ENCODE measurements at regions not wholly inside any gene's neighbourhood (a gene's known extent, or its start where the extent isn't known, plus 50 kb on each side); places are given as distances from the start of the nearest gene placed in this dataset.
"Not testable (repeated sequence)": the region's sequence is repeated elsewhere in the genome, so short reads cannot be mapped to it uniquely, and the experiment has no call there.

DNA sequence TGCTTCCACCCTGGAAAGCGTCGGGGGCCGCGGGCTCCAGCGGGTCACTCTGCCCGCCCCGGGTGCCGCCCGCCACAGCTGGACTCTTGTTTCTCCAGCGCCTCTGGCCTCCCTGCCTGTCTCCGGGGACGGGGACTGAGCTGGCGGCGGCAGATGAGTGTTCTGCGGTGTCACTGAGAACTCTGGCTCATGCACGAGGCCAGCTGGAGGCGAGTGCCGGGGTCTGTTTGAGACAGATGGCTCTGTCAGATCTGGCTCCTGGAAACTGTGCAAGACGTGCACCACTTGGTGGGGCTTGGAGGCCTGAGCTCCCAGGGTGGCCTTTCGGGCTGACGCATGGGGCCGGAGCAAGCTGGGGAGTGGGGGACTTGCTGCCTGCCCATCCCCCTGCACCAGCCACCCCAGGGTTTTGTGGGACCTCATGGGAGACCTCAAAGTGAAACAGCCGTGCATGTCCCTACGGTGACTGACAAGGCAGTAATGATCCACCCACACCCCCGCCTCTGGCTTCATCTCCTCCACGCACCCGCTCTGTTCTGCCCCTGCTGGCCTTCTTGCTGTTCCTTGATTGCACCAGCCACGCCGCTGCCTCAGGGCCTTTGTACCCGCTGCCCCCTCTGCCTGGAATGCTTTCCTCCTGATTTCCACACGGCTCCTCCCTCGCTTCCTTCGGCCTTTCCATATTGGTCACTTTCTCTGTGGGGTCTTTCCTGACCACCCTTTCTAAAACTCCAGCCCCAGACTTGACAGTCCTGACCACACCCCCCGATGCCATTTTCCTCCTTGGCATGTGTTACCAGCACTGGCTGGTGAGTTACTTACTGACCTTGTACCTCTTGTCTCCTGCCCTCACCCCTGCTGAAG is 174.9 kb upstream of the CIBAR2 start:
- no peak for TF ChIP-seq ZNF274 (IDR thresholded peaks at IDR 0.05; ENCODE audit: low read depth, low read length)
- H3K4me3 ChIP-seq (ENCODE audit: low read length), result no peak overlapping the region

DNA sequence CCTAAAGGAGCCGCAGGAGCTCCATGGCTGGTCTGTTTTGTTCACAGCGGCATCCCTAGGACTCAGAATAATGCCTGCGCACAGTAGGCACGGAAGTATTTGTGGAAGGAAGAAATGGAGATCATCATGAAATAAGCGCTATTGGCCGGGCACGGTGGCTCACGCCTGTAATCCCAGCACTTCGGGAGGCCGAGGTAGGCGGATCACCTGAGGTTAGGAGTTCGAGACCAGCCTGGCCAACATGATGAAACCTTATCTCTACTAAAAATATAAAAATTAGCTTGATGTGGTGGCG is 175.5 kb upstream of the CIBAR2 start:
- H3K4me3 ChIP-seq (ENCODE audit: low read length), result not testable (repeated sequence)

DNA sequence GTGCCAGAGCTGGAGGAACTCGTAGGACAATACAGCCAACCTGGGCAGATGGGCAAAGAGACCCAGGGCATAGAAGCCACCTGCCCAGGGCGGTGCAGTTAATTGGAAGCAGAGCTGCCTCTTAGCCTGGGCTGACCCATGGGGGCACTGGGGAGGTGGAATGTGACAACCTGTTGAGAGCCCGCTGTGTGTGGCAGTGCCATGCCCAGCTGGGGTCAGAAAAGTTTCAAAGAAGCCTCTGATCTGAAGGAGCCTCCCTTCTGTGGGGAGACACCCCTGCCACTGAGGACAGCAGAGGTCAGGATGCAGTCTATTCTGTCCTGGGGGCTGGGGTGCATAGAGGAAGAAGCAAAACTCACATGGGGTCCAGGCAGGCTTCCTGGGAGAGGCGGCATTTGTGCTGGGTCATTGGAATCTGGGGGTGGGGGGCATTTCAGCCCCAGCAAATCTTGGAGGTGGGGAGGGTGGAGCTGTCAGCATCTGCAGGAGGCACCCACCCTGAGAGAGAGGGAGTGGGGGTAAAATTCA is 176.1 kb upstream of the CIBAR2 start:
- H3K4me3 ChIP-seq (ENCODE audit: low read length), result no peak overlapping the region
- no peak for TF ChIP-seq ZNF274 (IDR thresholded peaks at IDR 0.05; ENCODE audit: low read depth, low read length)

DNA sequence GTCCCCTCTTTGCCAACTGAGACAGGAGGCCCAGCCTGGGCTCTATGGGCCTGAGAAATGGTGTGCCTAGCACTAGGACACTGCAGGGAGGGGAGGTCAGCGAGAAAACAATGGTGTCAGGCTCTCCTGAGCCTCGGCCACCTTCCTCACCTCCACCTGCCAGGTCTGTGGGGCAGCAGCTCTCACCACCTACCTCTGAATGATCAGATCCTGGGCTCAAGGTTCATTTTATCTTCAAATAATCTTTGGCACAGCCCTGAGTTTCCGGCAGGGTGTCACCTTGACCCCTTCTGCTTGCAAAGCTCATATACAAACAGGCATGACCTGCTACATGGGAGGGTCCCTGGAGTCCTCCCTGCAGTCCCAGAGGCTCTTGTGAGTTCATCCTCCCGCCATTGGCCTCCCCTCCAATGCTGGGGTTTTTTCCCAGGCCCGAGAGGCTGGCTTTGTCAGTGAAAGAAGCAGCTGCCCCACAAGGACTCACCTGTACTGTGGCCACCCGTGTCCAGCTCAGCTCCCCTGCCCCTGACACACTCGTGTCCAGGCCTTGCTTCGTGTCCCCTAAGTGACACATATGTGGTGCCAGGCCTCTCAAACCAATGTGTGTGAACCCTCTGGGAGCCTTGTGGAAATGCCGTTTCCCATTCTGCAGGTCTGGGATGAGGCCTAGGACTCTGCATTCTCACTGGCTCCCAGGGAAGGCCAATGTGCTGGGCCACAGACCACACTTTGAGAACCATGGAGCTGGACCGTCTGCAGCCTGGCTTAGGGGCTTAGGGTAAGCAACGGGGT is 176.8 kb upstream of the CIBAR2 start:
- no peak overlapping the region for H3K4me3 ChIP-seq (ENCODE audit: low read length)
- no peak for TF ChIP-seq ZNF274 (IDR thresholded peaks at IDR 0.05; ENCODE audit: low read depth, low read length)

DNA sequence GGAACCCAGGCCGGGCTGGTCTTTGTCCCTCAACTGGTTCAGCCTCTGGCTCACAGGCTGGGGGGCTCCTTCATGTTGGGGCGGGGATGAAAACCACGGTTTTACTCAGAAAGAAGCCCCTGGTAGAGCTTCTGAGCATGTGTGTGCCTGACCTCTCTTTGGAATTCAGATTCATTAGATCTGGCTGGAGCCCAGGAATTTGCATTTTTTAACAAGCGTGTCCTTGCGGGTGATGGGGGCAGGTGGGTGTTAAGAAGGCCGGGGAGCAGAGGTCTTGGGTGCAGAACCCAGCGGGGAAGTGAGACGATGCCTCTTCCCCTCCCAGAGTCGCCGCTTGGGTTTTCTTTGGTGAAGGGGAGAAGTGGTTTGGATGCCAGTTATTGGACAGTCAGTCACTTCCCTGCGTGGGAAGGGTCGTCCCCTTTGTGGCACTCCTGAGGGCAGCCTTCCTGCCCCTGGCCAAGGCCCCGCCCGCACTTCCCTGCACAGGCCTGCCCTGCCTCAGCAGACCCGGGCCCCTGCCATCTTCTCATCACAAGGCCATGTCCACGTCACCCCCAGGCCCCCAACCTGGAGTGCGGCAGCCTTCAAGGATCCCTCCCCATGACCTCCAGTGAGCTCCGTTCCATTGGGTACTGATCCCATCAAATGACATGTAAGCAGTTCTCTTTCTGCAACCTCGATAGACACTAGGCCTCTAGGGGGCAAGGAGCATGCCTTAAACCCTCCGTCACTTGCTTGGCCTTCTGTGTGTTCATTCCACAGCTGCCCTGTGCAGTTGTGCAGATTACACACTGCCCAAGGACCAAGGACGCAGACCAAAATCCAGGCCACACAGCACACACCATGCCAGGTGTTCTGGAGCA is 177.7 kb upstream of the CIBAR2 start:
- no peak for TF ChIP-seq ZNF274 (IDR thresholded peaks at IDR 0.05; ENCODE audit: low read depth, low read length)
- H3K4me3 ChIP-seq (ENCODE audit: low read length), result no peak overlapping the region

DNA sequence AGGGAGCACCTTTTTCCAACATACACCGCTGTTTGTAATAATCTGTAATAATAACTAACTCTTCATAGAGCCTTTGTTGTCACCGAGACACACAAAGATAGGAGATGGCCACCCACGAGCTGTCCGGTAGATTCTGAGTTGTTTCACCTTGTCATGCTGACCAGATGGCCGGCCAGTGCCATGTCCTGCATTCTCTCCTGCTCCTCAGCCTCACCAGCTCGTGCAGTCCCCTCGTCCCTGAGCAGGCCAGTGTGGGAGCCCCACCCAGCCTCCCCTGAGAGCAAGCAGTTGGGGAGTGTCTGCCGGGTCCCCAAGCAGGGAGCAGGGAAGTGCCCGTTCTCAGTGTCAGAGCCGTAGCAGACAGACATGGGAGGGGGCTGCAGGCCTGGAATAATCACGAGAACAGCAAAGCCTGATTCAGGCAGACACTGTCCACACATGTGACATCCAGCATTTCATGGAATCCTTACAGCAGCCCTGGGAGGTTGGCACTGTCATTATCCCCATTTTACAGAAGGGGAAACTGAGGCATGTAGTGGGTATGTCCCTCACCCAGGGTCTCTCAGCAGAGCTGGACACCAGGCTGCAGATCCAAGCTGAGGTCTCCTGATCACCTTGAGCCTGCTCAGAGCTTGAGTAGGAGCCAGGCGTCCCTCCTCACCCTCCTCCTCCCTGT is 178.5 kb upstream of the CIBAR2 start:
- H3K4me3 ChIP-seq (ENCODE audit: low read length), result no peak overlapping the region
- no peak for TF ChIP-seq ZNF274 (IDR thresholded peaks at IDR 0.05; ENCODE audit: low read depth, low read length)

DNA sequence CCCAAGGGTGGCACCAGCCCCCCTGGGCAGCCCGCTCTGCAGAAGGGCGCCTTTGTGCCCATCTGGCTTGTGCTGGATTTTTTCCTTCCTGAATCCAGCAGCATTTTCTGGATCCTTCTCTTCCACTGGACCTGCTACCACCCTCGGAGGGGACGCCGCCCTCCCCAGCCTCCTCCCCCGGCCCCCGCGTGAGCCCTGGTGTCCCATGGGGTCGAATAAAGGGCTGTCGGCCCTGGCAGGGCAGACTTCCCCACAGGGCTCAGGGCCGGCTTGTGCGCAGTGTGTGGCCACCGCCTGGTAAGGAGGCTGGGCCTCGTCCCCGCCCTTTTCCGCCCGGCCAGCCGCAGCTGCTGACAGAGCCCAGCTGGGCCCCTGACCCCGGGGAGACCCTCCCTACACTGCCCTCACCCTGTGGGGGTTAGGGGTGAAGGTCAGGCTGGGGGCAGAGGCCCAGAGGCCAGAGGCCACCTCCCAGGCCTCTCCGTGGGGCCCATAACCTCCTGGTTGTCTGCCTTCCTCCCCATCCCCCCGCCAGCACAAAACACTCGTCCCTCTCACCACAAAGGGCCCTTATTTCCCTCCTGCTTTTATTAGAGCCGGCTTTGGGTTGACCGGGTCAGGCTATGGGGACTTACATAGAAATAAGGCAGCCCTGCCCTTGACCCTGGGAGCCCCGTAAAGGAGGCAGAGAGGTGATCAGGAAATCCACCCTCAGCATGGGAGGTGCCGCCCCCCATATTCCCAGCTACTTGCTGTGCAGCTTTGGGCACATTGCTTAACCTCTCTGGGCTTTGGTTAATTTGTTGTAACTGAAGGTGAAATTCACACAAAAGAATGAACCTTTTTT is 179.3 kb upstream of the CIBAR2 start:
- no peak for TF ChIP-seq ZNF274 (IDR thresholded peaks at IDR 0.05; ENCODE audit: low read depth, low read length)
- no peak overlapping the region for H3K4me3 ChIP-seq (ENCODE audit: low read length)

DNA sequence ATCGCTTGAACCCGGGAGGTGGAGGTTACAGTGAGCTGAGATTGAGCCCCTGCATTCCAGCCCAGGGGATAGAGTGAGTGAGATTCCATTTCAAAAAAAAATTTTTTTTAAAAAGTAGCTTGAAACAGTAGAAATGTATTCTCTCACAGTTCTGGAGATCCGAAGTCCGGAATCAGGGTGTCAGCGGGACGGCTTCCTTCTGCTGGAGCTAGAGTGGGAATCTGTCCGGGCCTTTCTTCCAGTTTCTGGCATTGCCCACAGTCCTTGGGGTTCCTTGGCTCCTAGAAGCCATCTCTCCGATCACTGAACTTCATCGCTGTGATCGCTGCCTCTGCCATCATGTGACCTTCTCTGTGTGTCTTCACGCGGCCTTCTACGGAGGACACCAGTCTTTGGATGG is 181.2 kb upstream of the CIBAR2 start:
- H3K4me3 ChIP-seq (ENCODE audit: low read length), result no peak overlapping the region
- no peak for TF ChIP-seq ZNF274 (IDR thresholded peaks at IDR 0.05; ENCODE audit: low read depth, low read length)

DNA sequence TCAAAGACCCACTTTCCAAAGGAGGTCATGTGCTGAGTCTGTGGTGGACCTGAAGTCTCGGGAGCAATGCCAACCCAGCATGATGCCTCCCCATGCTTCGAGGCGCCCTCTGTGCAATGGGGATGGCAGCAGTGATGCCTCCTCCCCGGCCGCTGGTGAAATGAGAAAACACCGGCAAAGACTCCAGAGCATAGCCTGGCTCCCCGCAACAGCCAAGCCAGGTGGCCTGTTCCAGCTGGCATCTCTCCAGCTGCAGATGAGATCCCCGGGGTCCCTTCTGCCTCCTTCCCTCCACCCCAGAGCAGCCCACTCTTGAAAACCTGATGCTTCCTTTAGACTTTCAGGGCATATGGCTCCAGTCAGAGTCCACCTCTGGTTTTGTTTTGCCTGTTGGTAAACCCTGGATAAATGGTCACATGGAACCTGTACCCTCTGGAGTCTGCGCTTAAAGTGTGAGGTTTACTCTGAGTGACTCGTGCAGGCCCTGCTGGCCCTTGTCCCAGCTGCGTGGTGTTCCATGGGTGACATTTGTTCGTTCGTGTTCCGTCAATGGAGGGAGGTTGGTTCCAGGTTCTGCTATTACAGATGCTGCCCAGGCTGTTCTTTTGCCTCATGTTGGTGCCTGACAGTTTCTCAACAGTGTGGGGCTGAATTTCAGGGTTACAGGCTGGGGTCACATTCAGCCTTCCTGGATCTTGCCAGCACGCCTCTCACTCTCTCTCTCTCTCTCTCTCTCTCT is 181.8 kb upstream of the CIBAR2 start:
- no peak overlapping the region for H3K4me3 ChIP-seq (ENCODE audit: low read length)
- TF ChIP-seq ZNF274 (IDR thresholded peaks at IDR 0.05; ENCODE audit: low read depth, low read length), result no peak

DNA sequence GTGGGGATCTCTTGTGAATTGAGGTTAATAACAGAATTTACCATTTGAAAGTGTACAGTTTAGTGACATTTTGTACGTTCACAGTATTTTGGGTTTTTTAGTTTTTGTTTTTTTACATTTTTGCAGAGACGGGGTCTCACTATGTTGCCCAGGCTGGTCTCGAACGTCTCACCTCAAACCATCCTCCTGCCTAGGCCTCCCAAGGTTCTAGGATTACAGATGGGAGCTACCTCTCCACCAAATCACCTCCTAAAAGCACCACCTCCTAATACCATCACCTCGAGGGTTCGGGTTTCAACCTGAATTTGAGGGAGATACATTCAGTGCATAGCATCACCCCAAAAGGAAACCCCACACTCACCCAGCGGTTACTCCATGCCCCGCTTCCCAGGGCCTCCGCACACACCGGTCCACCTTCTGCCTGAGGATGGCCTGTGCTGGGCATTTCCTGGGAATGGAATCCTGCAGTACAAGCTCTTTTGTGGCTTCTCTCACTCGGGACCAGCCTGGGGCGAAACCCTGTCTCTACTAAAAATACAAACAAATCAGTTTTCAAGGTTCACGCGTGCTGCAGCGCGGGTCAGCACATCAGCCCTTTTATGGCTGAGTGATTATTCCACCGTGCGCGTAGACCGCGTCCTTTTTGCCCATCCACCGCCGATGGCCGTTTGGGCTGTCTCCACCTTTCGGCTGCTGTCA is 182.7 kb upstream of the CIBAR2 start:
- TF ChIP-seq ZNF274 (IDR thresholded peaks at IDR 0.05; ENCODE audit: low read depth, low read length), result no peak
- no peak overlapping the region for H3K4me3 ChIP-seq (ENCODE audit: low read length)

DNA sequence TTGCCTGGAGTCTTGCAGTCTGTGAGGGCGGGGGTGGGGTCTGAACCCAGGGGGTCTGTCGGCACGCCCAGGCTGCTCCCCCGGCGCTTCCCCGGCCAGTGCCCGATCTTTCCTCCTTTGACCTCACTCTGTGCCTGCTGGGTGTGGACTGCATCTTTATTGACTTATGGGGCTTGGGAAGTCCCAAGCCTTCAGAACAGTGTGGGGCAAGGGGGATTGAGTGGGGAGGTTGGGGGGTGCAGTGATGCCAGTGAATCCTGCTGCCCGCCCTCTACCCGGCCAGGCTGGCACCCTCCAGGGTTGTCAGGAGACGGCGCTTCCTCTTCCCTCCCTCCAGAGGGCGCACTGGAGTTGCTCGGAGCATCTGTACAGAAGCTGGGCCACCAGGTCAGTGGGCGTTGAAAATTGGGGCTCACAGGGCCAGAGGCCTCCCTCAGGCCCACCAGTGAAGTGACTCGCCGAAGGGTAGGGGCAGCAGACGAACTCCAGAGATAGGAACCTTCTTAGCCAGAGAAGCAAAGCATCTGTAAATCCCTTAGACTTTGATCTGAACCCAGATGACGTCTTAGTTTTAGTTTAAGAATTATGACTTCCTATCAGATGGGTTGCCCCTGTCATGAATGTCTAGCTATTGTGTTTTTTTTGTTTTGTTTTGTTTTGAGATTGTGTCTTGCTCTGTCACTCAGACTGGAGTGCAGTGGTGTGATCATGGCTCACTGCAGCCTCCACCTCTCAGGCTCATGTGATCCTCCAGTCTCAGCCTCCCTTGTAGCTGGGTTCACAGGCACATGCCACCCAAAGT is 184.8 kb upstream of the CIBAR2 start:
- no peak overlapping the region for H3K4me3 ChIP-seq (ENCODE audit: low read length)
- TF ChIP-seq ZNF274 (IDR thresholded peaks at IDR 0.05; ENCODE audit: low read depth, low read length), result no peak
